ENCODE measurements at regions not wholly inside any gene's neighbourhood (a gene's known extent, or its start where the extent isn't known, plus 50 kb on each side); places are given as distances from the start of the nearest gene placed in this dataset.

DNA sequence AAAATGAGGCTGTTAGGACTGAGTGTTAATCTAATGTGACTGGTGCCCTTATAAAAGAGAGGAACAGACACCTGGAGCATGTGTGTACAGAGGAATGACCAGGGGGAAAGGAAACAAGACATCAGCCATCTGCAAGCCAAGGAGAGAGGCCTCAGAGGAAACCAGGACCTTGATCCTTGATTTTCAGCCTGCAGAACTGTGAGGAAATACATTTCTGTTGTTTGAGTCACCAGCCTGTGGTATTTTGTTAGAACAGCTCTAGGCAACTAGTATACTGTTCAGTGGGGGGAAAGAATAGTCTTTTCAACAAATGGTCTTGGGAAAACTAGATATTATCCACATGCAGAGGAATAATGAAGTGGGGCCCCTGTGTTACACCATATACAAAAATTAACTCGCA is 80.6 kb downstream of the CCR1 start:
- TF ChIP-seq CTCF (conservative IDR thresholded peaks at IDR 0.05; ENCODE audit: low read depth, low read length) (no peak), EZH2 (IDR thresholded peaks at IDR 0.05; ENCODE audit: low read length, unreplicated experiment) (no peak)
